OCI-LY1 (cell line): ENCODE measurements at regions not wholly inside any gene's neighbourhood (a gene's known extent, or its start where the extent isn't known, plus 50 kb on each side); places are given as distances from the start of the nearest gene placed in this dataset.

ENCODE experiments used
- H2AFZ ChIP-seq: fragments of 200-600 bp; sonication (generic), shearing (Covaris generic); 2 replicates; pipeline ENCODE4 v1.6.0; 2014; ENCODE audit warnings: antibody characterized with exemption, mild to moderate bottlenecking, low read length
- H3F3A ChIP-seq: fragments of 200-600 bp; sonication (generic), shearing (Covaris generic); 2 replicates; pipeline ENCODE4 v1.6.0; 2014; ENCODE audit warnings: mild to moderate bottlenecking, antibody characterized with exemption, low read length, moderate library complexity; ENCODE audit not compliant: insufficient read depth
- H3K27ac ChIP-seq: fragments of 200-600 bp; sonication (generic); 2 replicates; pipeline ENCODE4 v1.5.1; 2014; ENCODE audit warnings: low read length, mixed run types, mild to moderate bottlenecking, low read depth; ENCODE audit not compliant: poor library complexity, severe bottlenecking
- H3K27me3 ChIP-seq: fragments of 200-600 bp; sonication (generic); 2 replicates; pipeline ENCODE4 v1.6.0; 2014; ENCODE audit warnings: antibody characterized with exemption, mild to moderate bottlenecking, low read length, moderate library complexity; ENCODE audit not compliant: insufficient read depth
- H3K36me3 ChIP-seq: fragments of 200-600 bp; sonication (generic); 2 replicates; pipeline ENCODE4 v1.6.1; 2014; ENCODE audit warnings: mild to moderate bottlenecking, antibody characterized with exemption, low read length, moderate library complexity, mixed read lengths; ENCODE audit not compliant: insufficient read depth
- H3K4me1 ChIP-seq: fragments of 200-600 bp; sonication (generic); 2 replicates; pipeline ENCODE4 v1.5.1; 2014; ENCODE audit warnings: mild to moderate bottlenecking, low read length, moderate library complexity; ENCODE audit not compliant: insufficient read depth, severe bottlenecking
- H3K4me2 ChIP-seq: fragments of 200-600 bp; sonication (generic), shearing (Covaris generic); 2 replicates; pipeline ENCODE4 v1.6.1; 2014; ENCODE audit warnings: low read length
- H3K4me3 ChIP-seq: fragments of 200-600 bp; sonication (generic); 2 replicates; pipeline ENCODE4 v1.5.1; 2014; ENCODE audit warnings: low read length, low read depth, mild to moderate bottlenecking, mixed read lengths; ENCODE audit not compliant: poor library complexity, severe bottlenecking
- H3K79me2 ChIP-seq: fragments of 200-600 bp; shearing (Covaris generic); 2 replicates; pipeline ENCODE4 v1.6.1; 2016; ENCODE audit warnings: mixed run types, low read length, mixed read lengths; ENCODE audit not compliant: insufficient read depth
- H3K9ac ChIP-seq: fragments of 200-600 bp; sonication (generic), shearing (Covaris generic); 2 replicates; pipeline ENCODE4 v1.6.1; 2014; ENCODE audit warnings: mild to moderate bottlenecking, low read length, mixed read lengths
- H3K9me2 ChIP-seq: fragments of 200-600 bp; sonication (generic), shearing (Covaris generic); 2 replicates; pipeline ENCODE4 v1.6.1; 2014; ENCODE audit warnings: low read depth, mild to moderate bottlenecking, low read length, mixed read lengths
- H3K9me3 ChIP-seq: fragments of 200-600 bp; shearing (Covaris generic); 2 replicates; pipeline ENCODE4 v1.6.1; 2014; ENCODE audit warnings: low read length, mixed read lengths
- H4K20me1 ChIP-seq: fragments of 200-600 bp; sonication (generic), shearing (Covaris generic); 2 replicates; pipeline ENCODE4 v1.6.0; 2016; ENCODE audit warnings: mild to moderate bottlenecking, low read length; ENCODE audit not compliant: insufficient read depth
- EZH2 ChIP-seq: fragments of 200-600 bp; sonication (generic), shearing (Covaris generic); IDR thresholded peaks from 2 replicates; pipeline ENCODE4 v1.8.0; 2017; ENCODE audit warnings: borderline replicate concordance, mixed run types, mild to moderate bottlenecking, antibody characterized with exemption, low read length, moderate library complexity, mixed read lengths
- TF ChIP-seq, protein P1 (sequence below): fragments of 200-600 bp; sonication (generic), shearing (Covaris generic); IDR thresholded peaks from 2 replicates; pipeline ENCODE4 v1.5.1; 2017; ENCODE audit warnings: mild to moderate bottlenecking, antibody characterized with exemption, low read length, moderate library complexity, mixed read lengths

DNA sequence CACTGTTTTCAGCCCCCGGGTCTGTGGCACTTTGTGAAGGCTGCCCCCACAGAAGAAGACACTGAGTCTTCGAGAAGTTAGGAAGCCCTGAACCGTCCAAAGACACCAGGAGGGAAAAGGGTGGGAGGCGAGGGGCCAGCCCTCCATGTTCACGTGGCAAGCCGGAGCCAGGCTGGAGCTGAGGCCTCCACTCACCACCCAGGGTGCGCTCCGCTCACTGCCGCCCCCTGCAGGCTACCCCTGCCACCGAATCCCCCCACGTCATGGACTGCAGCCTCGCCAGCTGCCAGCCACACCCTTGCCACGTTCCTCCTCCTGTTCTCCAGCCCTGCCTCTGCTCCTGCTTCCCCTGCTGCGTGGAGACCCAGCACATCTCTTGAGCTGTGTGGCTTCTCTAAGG lies 59.0 kb upstream of the EN2 start:
- no peaks in the 10 kb centered on the region for H4K20me1 ChIP-seq
- H3K9ac ChIP-seq, result no peak overlapping the region
- H3K4me3 ChIP-seq, result no peak overlapping the region
- no peaks in the 10 kb centered on the region for H3F3A ChIP-seq
- H3K79me2 ChIP-seq, result no peaks in the 10 kb centered on the region
- no peaks in the 10 kb centered on the region for H3K9me2 ChIP-seq
- H3K9me3 ChIP-seq, result peaks cover 4% of the 10 kb centered on the region; the same call in 1 of the 2 replicates
- no peaks in the 10 kb centered on the region; the same call in 1 of the 2 replicates for H3K36me3 ChIP-seq
- no peak overlapping the region for H2AFZ ChIP-seq
- H3K27ac ChIP-seq, result no peak overlapping the region
- no peak overlapping the region for H3K4me2 ChIP-seq
- H3K27me3 ChIP-seq, result peaks cover 22% of the 10 kb centered on the region
- H3K4me1 ChIP-seq, result no peaks in the 10 kb centered on the region
- TF ChIP-seq EZH2, result no peak
- TF ChIP-seq, protein P1, sequence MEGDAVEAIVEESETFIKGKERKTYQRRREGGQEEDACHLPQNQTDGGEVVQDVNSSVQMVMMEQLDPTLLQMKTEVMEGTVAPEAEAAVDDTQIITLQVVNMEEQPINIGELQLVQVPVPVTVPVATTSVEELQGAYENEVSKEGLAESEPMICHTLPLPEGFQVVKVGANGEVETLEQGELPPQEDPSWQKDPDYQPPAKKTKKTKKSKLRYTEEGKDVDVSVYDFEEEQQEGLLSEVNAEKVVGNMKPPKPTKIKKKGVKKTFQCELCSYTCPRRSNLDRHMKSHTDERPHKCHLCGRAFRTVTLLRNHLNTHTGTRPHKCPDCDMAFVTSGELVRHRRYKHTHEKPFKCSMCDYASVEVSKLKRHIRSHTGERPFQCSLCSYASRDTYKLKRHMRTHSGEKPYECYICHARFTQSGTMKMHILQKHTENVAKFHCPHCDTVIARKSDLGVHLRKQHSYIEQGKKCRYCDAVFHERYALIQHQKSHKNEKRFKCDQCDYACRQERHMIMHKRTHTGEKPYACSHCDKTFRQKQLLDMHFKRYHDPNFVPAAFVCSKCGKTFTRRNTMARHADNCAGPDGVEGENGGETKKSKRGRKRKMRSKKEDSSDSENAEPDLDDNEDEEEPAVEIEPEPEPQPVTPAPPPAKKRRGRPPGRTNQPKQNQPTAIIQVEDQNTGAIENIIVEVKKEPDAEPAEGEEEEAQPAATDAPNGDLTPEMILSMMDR, result peak; percentile 62

DNA sequence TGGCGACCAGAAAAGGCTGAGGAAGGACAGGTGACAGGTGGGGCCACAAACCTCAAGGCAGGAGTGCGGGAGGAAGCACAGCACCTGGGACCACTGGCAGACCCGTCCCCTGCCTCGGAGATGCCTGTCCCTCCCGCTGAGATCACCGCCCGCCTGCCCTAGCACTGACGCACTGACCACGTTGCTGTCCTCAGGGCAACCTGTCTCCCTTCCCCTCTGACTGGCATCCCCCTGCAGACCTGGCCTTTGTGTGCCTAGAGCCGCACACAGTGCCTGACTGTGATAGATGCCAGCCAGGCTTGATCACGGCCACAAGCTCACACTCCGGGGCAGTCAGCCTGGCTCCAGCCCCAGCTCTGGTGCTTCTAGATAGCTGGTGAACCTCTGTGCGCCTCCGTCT lies 58.4 kb upstream of the EN2 start:
- H3K4me3 ChIP-seq, result no peak overlapping the region
- TF ChIP-seq, protein P1, result no peak
- TF ChIP-seq EZH2, result no peak
- H3K27ac ChIP-seq, result no peak overlapping the region
- no peaks in the 10 kb centered on the region; the same call in 1 of the 2 replicates for H3K36me3 ChIP-seq
- no peak overlapping the region for H3K4me2 ChIP-seq
- peaks cover 22% of the 10 kb centered on the region for H3K27me3 ChIP-seq
- no peak overlapping the region for H2AFZ ChIP-seq
- no peak overlapping the region for H3K9ac ChIP-seq
- no peaks in the 10 kb centered on the region for H3K79me2 ChIP-seq
- no peaks in the 10 kb centered on the region for H3K4me1 ChIP-seq
- no peaks in the 10 kb centered on the region for H3K9me2 ChIP-seq
- no peaks in the 10 kb centered on the region for H3F3A ChIP-seq
- peaks cover 4% of the 10 kb centered on the region; the same call in 1 of the 2 replicates for H3K9me3 ChIP-seq
- no peaks in the 10 kb centered on the region for H4K20me1 ChIP-seq

DNA sequence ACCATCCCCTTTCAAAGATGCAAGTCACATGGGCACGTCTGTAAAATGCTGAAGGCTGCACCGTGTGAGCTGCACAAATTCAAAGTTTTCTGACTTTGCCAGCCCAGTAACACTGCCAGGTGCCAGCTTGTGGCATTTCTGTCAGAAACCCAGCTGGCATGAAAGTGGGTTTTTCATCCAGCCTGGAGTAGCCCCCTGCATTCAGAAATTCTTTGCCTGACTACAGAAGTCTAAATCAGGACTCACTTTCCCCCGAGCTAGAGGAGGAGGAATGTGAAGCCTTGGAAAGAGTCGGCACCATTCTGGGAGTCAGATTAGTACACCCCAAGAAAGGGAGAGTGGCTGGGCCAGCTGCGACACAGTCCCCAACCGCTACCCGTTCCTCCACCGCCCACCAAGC lies 56.7 kb upstream of the EN2 start:
- TF ChIP-seq, protein P1, result no peak
- TF ChIP-seq EZH2, result no peak
- H3K9ac ChIP-seq, result no peak overlapping the region
- H4K20me1 ChIP-seq, result no peaks in the 10 kb centered on the region
- no peak overlapping the region for H3K4me3 ChIP-seq
- peaks cover 27% of the 10 kb centered on the region for H3K27me3 ChIP-seq
- no peak overlapping the region for H3K4me2 ChIP-seq
- H2AFZ ChIP-seq, result no peak overlapping the region
- no peaks in the 10 kb centered on the region for H3K9me2 ChIP-seq
- no peaks in the 10 kb centered on the region; the same call in 1 of the 2 replicates for H3K36me3 ChIP-seq
- H3K79me2 ChIP-seq, result no peaks in the 10 kb centered on the region
- H3K4me1 ChIP-seq, result no peaks in the 10 kb centered on the region
- H3K27ac ChIP-seq, result no peak overlapping the region
- H3F3A ChIP-seq, result no peaks in the 10 kb centered on the region
- peaks cover 4% of the 10 kb centered on the region; the same call in 1 of the 2 replicates for H3K9me3 ChIP-seq
